HEK293T (cell line): ENCODE measurements at regions not wholly inside any gene's neighbourhood (a gene's known extent, or its start where the extent isn't known, plus 50 kb on each side); places are given as distances from the start of the nearest gene placed in this dataset.

ENCODE experiments used
- CTCF ChIA-PET: fragments of 350-600 bp; formaldehyde crosslinking; extraction: SDS; loops from one replicate; lab custom pipeline; 2021; ENCODE audit warnings: antibody characterized with exemption, inconsistent platforms; lab: Yijun Ruan, JAX
- POLR2A ChIA-PET: fragments of 350-600 bp; formaldehyde crosslinking; extraction: SDS; loops from one replicate; lab custom pipeline; 2020; ENCODE audit warnings: antibody characterized with exemption, inconsistent platforms; lab: Yijun Ruan, JAX
- DNase-seq: peaks from one replicate; pipeline ENCODE4 v3.0.0; 2012; ENCODE audit warnings: mixed read lengths; ENCODE audit errors: extremely low spot score
- ARNT ChIP-seq: fragments of 450-650 bp; IDR thresholded peaks from 2 replicates; pipeline ENCODE4 v1.6.1; 2017; ENCODE audit warnings: mild to moderate bottlenecking
- BHLHE40 ChIP-seq: fragments of 450-650 bp; IDR thresholded peaks from 2 replicates; pipeline ENCODE4 v1.6.1; 2016; ENCODE audit warnings: mild to moderate bottlenecking, moderate library complexity, borderline replicate concordance
- CTBP1 ChIP-seq: fragments of 450-650 bp; IDR thresholded peaks from 2 replicates; pipeline ENCODE4 v1.6.1; 2016; ENCODE audit warnings: borderline replicate concordance
- ELF4 ChIP-seq: fragments of 450-650 bp; IDR thresholded peaks from 2 replicates; pipeline ENCODE4 v1.6.1; 2017; ENCODE audit warnings: antibody characterized with exemption
- FOXA1 ChIP-seq: fragments of 450-650 bp; IDR thresholded peaks from 2 replicates; pipeline ENCODE4 v1.6.1; 2016; ENCODE audit warnings: mild to moderate bottlenecking
- FOXK2 ChIP-seq: fragments of 450-650 bp; IDR thresholded peaks from 2 replicates; pipeline ENCODE4 v1.6.1; 2016; ENCODE audit warnings: mild to moderate bottlenecking
- FOXM1 ChIP-seq: fragments of 450-650 bp; IDR thresholded peaks from 2 replicates; pipeline ENCODE4 v1.6.1; 2017; ENCODE audit warnings: mild to moderate bottlenecking, borderline replicate concordance
- HDGF ChIP-seq: fragments of 450-650 bp; IDR thresholded peaks from 2 replicates; pipeline ENCODE4 v1.6.1; 2017; ENCODE audit warnings: antibody characterized with exemption, borderline replicate concordance
- L3MBTL2 ChIP-seq: fragments of 450-650 bp; conservative IDR thresholded peaks from 2 replicates; pipeline ENCODE4 v1.6.1; 2016; ENCODE audit warnings: mild to moderate bottlenecking
- LEF1 ChIP-seq: fragments of 450-650 bp; IDR thresholded peaks from 2 replicates; pipeline ENCODE4 v1.6.1; 2017; ENCODE audit warnings: mild to moderate bottlenecking, borderline replicate concordance
- NFRKB ChIP-seq: fragments of 450-650 bp; IDR thresholded peaks from 2 replicates; pipeline ENCODE4 v1.6.1; 2016; ENCODE audit warnings: mild to moderate bottlenecking, moderate library complexity
- SP1 ChIP-seq: fragments of 450-650 bp; IDR thresholded peaks from 2 replicates; pipeline ENCODE4 v1.6.1; 2017
- SUZ12 ChIP-seq: fragments of 450-650 bp; IDR thresholded peaks from 2 replicates; pipeline ENCODE4 v1.6.1; 2016; ENCODE audit warnings: mild to moderate bottlenecking
- TARDBP ChIP-seq: fragments of 450-650 bp; IDR thresholded peaks from 2 replicates; pipeline ENCODE4 v1.6.1; 2016
- ZNF384 ChIP-seq: fragments of 450-650 bp; IDR thresholded peaks from 2 replicates; pipeline ENCODE4 v1.6.1; 2016
- TF ChIP-seq, protein P1 (sequence below): fragments of 450-650 bp; IDR thresholded peaks from 2 replicates; pipeline ENCODE4 v1.6.1; 2016

DNA sequence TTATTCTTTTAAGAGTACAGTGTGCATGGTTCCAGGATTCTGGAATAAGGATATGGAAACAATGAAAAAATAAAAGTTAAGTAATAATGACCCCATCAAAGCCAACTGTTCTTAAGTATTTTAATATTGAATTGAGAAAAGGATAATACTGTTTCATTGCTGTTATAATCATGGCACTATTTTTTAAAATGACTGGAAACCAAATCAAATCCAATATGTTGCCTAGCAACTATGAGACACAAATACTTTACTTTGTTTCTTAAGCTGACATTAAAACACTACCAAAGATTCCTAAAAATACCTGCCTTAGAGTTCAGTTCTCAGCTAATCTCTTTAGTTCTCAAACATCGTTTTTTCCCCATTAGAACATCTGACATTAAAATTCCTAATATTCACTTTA, 66.4 kb upstream of the OTOGL start:
- POLR2A ChIA-PET, result no interaction called here
- CTCF ChIA-PET, result no interaction called here

GRCh38 chr12:80031229-80031628, 68.1 kb upstream of the OTOGL start:
- ChIA-PET CTCF (no interaction called here), POLR2A (no interaction called here)
- TF ChIP-seq SP1, result no peak
- no peak for TF ChIP-seq NFRKB
- TF ChIP-seq ELF4, result no peak
- TF ChIP-seq ZNF384, result no peak
- TF ChIP-seq LEF1, result no peak
- TF ChIP-seq L3MBTL2, result no peak
- TF ChIP-seq, protein P1, sequence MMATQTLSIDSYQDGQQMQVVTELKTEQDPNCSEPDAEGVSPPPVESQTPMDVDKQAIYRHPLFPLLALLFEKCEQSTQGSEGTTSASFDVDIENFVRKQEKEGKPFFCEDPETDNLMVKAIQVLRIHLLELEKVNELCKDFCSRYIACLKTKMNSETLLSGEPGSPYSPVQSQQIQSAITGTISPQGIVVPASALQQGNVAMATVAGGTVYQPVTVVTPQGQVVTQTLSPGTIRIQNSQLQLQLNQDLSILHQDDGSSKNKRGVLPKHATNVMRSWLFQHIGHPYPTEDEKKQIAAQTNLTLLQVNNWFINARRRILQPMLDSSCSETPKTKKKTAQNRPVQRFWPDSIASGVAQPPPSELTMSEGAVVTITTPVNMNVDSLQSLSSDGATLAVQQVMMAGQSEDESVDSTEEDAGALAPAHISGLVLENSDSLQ, result no peak
- TF ChIP-seq FOXK2, result no peak
- TF ChIP-seq SUZ12, result no peak
- TF ChIP-seq TARDBP, result no peak
- TF ChIP-seq HDGF, result no peak
- TF ChIP-seq FOXA1, result no peak
- no peak for TF ChIP-seq ARNT
- no peak for TF ChIP-seq CTBP1
- TF ChIP-seq BHLHE40, result no peak
- TF ChIP-seq FOXM1, result no peak
- no peak for DNase-seq

More for the DNA sequence above, 66.4 kb upstream of the OTOGL start:
- TF ChIP-seq FOXM1 (no peak), BHLHE40 (no peak), CTBP1 (no peak), L3MBTL2 (no peak), NFRKB (no peak), SUZ12 (no peak), ARNT (no peak), TARDBP (no peak), FOXK2 (no peak), LEF1 (no peak), SP1 (no peak), ELF4 (no peak), HDGF (no peak), FOXA1 (no peak), ZNF384 (no peak)
- TF ChIP-seq, protein P1, result no peak
- DNase-seq, result no peak

DNA sequence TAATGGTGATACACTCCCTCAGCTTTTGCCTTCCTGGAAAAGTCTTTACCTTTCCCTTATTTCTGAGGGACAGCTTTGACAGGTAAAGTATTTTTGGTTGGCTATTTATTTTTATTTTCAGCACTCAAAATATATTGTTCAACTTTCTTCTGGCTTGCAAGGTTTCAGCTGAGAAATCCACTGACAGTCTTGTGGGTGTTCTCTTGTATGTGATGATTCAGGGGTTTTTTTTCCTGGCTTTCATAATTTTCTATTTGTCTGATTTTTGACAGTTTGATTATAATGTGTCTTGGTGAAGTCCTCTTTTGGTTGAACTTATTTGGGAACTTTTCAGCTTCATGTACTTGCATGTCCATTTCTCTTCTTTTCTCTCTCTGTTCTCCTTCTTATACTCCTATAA, 73.7 kb upstream of the OTOGL start:
- CTCF ChIA-PET, result no interaction called here
- POLR2A ChIA-PET, result no interaction called here
- no peak for DNase-seq
- TF ChIP-seq FOXK2 (no peak), ZNF384 (no peak), L3MBTL2 (no peak), FOXM1 (no peak), CTBP1 (no peak), HDGF (no peak), FOXA1 (no peak), BHLHE40 (no peak), NFRKB (no peak), LEF1 (no peak), SP1 (no peak)
- TF ChIP-seq, protein P1, result no peak

DNA sequence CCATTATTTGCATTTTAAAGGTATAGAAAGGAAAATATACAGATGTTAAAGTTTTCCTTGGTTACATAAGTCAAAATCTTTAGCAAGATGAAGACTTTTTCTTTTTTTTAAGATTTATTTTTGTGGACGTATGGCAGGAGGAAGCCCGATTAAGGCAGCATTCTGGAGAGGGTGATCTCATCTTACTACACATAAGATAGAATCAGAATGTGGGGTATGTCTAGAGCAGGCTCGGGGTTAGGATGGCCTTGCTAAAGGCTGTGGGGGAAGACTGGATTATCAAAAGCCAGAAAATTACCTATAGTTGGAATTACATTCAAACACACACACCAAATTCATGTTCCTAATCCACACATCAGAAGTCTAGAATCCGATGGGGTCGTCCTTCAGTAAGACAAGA, 79.6 kb upstream of the OTOGL start:
- ChIA-PET CTCF (no interaction called here), POLR2A (no interaction called here)
- no peak for DNase-seq
- TF ChIP-seq ELF4 (no peak), HDGF (no peak), FOXA1 (no peak), SUZ12 (no peak), NFRKB (no peak), TARDBP (no peak), LEF1 (no peak), FOXK2 (no peak), ARNT (no peak), CTBP1 (no peak), FOXM1 (no peak), SP1 (no peak), BHLHE40 (no peak), ZNF384 (no peak)
- TF ChIP-seq, protein P1, result no peak

DNA sequence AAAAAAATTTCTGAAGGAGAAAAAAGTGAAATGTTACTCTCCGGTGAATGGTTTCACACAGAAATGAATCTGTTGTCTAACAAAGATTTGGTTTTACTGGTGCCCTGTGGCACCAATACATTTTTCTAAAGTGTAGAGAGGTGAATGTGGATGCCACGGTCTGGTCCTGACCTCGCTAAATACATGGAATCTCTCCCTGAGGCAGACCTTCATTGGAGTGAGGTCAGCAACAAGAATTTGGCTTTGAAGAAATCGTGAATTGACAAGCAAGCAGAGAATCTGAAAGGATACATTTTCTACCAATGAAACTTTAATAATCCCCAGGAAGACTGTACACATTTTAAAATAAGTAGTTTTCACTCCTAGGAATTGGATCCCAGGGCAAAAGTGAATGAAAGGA, 81.2 kb upstream of the OTOGL start:
- no peak for DNase-seq
- CTCF ChIA-PET, result no interaction called here
- TF ChIP-seq TARDBP (no peak), ZNF384 (no peak), SP1 (no peak), FOXM1 (no peak), FOXK2 (no peak), HDGF (no peak), NFRKB (no peak), ELF4 (no peak), ARNT (no peak), L3MBTL2 (no peak)
- POLR2A ChIA-PET, result no interaction called here

GRCh38 chr12:80017261-80017870, 82.0 kb upstream of the OTOGL start:
- ChIA-PET POLR2A (no interaction called here), CTCF (no interaction called here)
- TF ChIP-seq, protein P1, result no peak
- TF ChIP-seq TARDBP (no peak), FOXK2 (no peak), FOXA1 (no peak), CTBP1 (no peak), NFRKB (no peak), SP1 (no peak)
- DNase-seq, result no peak
